ENCODE measurements at regions not wholly inside any gene's neighbourhood (a gene's known extent, or its start where the extent isn't known, plus 50 kb on each side); places are given as distances from the start of the nearest gene placed in this dataset.

- CTCF ChIA-PET (ENCODE audit: low intra/inter-chr PET ratio, low total read pairs) = no interaction called here
- FAIRE-seq = no peak
- H3K4me3 ChIP-seq (replicated peaks in 1 of 3; ENCODE audit: insufficient read depth in 1 of 3, low read depth in 2 of 3, low read length in 3 of 3) = no peak overlapping the region
- peaks cover 9% of the 10 kb centered on the region for H3K9me3 ChIP-seq (ENCODE audit: low read length)
- no peak overlapping the region for H2AFZ ChIP-seq (ENCODE audit: low read length)
- no peaks in the 10 kb centered on the region for H3K79me2 ChIP-seq (ENCODE audit: insufficient read depth, low read length)
- ATAC-seq = no peak
- DNase-seq (ENCODE audit: low spot score) = no peak
- H3K9ac ChIP-seq (ENCODE audit: insufficient read depth, low read depth, low read length) = no peak overlapping the region
- H3K36me3 ChIP-seq (replicated peaks in 1 of 2; ENCODE audit: control insufficient read depth in 1 of 2, insufficient read depth in 2 of 2, low read length in 2 of 2) = no peaks in the 10 kb centered on the region
- POLR2A ChIA-PET = no interaction called here
- 18% methylated on average over 5 of the region's 5 CpGs for WGBS (ENCODE audit: low lambda C conversion rate)
- H3K27me3 ChIP-seq (ENCODE audit: control insufficient read depth in 1 of 2, insufficient read depth in 2 of 2, low read length in 2 of 2) = peaks cover 0 to 4% of the 10 kb centered on the region in 2 experiments; a peak in 1 of 5 replicates
- BruUV-seq (replicated peaks) = no TSS peak
- H3K27ac ChIP-seq (ENCODE audit: extremely low read length, insufficient read depth, low read length) = no peak overlapping the region
- no peaks in the 10 kb centered on the region for H3K4me1 ChIP-seq (ENCODE audit: insufficient read depth, low read length)
- TF ChIP-seq ZFP90 (CRISPR knock-in tag; IDR thresholded peaks at IDR 0.05; ENCODE audit: borderline replicate concordance) (no peak), ERF (CRISPR knock-in tag; IDR thresholded peaks at IDR 0.05) (no peak), RAD21 (CRISPR knock-in tag; IDR thresholded peaks at IDR 0.05) (no peak), ARNT (IDR thresholded peaks at IDR 0.05) (no peak), ZNF710 (CRISPR knock-in tag; IDR thresholded peaks at IDR 0.05; ENCODE audit: borderline replicate concordance) (no peak)
- no peak overlapping the region for H3K4me2 ChIP-seq (ENCODE audit: low read depth, low read length)
- intact Hi-C loops (cut with micrococcal nuclease; ENCODE audit: unreplicated experiment) (no loop called here), in situ Hi-C loops (cut with HindIII; ENCODE audit: extremely low pct_ligation_motif_present, low pct_unique_long_range_greater_than_20kb) (no loop called here)
- H4K20me1 ChIP-seq (ENCODE audit: insufficient read depth, low read length) = no peaks in the 10 kb centered on the region
Observed at GRCh38 chr14:97177635-97178034, 380.5 kb downstream of the VRK1 start.

GRCh38 chr14:97178781-97179180, 381.6 kb downstream of the VRK1 start:
- no peak overlapping the region for H2AFZ ChIP-seq (ENCODE audit: low read length)
- 21% methylated on average over 5 of the region's 5 CpGs for WGBS (ENCODE audit: low lambda C conversion rate)
- ATAC-seq (no peak), FAIRE-seq (no peak), DNase-seq (ENCODE audit: low spot score) (no peak)
- H3K9me3 ChIP-seq (ENCODE audit: low read length) = peaks cover 9% of the 10 kb centered on the region
- H4K20me1 ChIP-seq (ENCODE audit: insufficient read depth, low read length) = no peaks in the 10 kb centered on the region
- H3K27me3 ChIP-seq (ENCODE audit: control insufficient read depth in 1 of 2, insufficient read depth in 2 of 2, low read length in 2 of 2) = peaks cover 0 to 4% of the 10 kb centered on the region in 2 experiments; a peak in 1 of 5 replicates
- H3K9ac ChIP-seq (ENCODE audit: insufficient read depth, low read depth, low read length) = no peak overlapping the region
- intact Hi-C loops (cut with micrococcal nuclease; ENCODE audit: unreplicated experiment) = no loop called here
- no peaks in the 10 kb centered on the region for H3K79me2 ChIP-seq (ENCODE audit: insufficient read depth, low read length)
- in situ Hi-C loops (cut with HindIII; ENCODE audit: extremely low pct_ligation_motif_present, low pct_unique_long_range_greater_than_20kb) = no loop called here
- ChIA-PET CTCF (ENCODE audit: low intra/inter-chr PET ratio, low total read pairs) (no interaction called here), POLR2A (no interaction called here)
- H3K4me1 ChIP-seq (ENCODE audit: insufficient read depth, low read length) = no peaks in the 10 kb centered on the region
- no peaks in the 10 kb centered on the region for H3K36me3 ChIP-seq (replicated peaks in 1 of 2; ENCODE audit: control insufficient read depth in 1 of 2, insufficient read depth in 2 of 2, low read length in 2 of 2)
- no peak overlapping the region for H3K4me2 ChIP-seq (ENCODE audit: low read depth, low read length)
- H3K27ac ChIP-seq (ENCODE audit: extremely low read length, insufficient read depth, low read length) = no peak overlapping the region
- BruUV-seq (replicated peaks) = no TSS peak
- H3K4me3 ChIP-seq (replicated peaks in 1 of 3; ENCODE audit: insufficient read depth in 1 of 3, low read depth in 2 of 3, low read length in 3 of 3) = no peak overlapping the region
- TF ChIP-seq MEIS1 (CRISPR knock-in tag; IDR thresholded peaks at IDR 0.05; ENCODE audit: borderline replicate concordance) (no peak), IKZF5 (CRISPR knock-in tag; IDR thresholded peaks at IDR 0.05) (no peak), KLF12 (CRISPR knock-in tag; IDR thresholded peaks at IDR 0.05; ENCODE audit: borderline replicate concordance) (no peak), ZNF841 (CRISPR knock-in tag; IDR thresholded peaks at IDR 0.05; ENCODE audit: borderline replicate concordance) (no peak), ZNF710 (CRISPR knock-in tag; IDR thresholded peaks at IDR 0.05; ENCODE audit: borderline replicate concordance) (no peak), ZNF10 (CRISPR knock-in tag; IDR thresholded peaks at IDR 0.05; ENCODE audit: borderline replicate concordance, low read depth) (no peak), ZNF790 (CRISPR knock-in tag; IDR thresholded peaks at IDR 0.05; ENCODE audit: borderline replicate concordance) (no peak), ATF4 (CRISPR knock-in tag; IDR thresholded peaks at IDR 0.05) (no peak)

Measured in HepG2 (cell line).